ENCODE measurements at regions not wholly inside any gene's neighbourhood (a gene's known extent, or its start where the extent isn't known, plus 50 kb on each side); places are given as distances from the start of the nearest gene placed in this dataset.
"Not testable (repeated sequence)": the region's sequence is repeated elsewhere in the genome, so short reads cannot be mapped to it uniquely, and the experiment has no call there.

DNA sequence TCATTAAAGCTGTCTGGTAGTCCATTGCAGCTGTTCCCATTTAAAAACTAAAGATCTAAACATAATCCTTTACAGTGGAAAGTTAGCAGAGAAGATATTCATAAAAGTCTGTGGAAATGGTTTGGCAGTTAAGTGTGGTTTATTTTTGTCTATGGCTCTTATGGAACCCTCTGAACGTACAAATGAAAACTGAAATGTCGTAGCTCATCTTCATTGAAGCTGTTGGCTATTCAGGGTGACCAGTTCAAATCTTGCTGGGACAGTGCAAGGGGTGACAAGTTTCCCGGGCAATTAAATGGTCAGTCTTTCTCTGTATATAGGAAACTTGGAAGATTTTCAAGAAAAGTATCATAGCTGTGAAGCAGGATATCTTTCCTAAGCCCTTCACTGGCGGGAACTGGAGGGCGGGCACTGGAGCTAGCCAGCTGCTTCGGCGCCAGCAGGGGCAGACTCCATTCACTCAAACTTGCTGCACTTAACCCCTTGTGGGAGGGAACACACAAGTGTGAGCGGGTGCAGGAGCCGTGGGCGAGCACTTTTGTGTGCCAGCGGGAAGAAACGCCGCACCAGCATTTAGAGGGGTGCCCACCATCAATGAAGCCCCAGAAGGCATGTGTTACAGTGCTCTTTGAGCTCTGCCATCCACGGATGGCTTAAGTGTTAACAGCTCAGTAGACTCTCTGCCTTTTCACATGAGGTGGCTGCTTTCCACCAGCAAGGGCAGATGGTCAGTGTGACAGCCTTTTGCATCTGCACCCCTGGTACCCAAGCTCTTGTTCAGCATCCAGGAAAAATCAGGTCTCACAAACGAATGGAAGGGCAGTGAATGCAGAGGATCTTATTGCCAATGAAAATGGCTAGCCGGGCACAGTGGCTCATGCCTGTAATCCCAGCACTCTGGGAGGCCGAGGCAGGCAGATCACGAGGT, 232.1 kb upstream of the KAZN start:
- DNase-seq, result no peak

DNA sequence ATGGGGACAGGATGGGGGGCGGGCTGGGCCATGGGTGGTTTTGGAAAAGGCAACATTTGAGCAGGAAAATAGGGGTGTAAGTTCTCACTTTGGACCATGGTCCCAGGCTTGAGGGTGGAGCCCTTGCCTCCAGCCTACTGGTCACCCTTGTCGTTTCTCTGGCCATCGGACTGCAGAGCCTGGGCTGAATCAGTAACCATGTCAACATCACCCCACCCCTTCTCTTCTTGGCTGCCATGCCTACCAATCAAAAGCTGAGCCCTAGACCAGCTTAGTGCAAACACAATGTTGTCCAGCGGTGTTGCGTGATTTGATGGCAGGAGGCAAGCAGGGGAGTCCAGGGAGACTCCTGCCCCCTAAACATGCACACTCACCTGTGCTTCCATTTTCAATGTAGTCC, 231.0 kb upstream of the KAZN start:
- no peak for DNase-seq

- no peak for DNase-seq
Observed at GRCh38 chr1:14369526-14370213, 228.8 kb upstream of the KAZN start.

DNA sequence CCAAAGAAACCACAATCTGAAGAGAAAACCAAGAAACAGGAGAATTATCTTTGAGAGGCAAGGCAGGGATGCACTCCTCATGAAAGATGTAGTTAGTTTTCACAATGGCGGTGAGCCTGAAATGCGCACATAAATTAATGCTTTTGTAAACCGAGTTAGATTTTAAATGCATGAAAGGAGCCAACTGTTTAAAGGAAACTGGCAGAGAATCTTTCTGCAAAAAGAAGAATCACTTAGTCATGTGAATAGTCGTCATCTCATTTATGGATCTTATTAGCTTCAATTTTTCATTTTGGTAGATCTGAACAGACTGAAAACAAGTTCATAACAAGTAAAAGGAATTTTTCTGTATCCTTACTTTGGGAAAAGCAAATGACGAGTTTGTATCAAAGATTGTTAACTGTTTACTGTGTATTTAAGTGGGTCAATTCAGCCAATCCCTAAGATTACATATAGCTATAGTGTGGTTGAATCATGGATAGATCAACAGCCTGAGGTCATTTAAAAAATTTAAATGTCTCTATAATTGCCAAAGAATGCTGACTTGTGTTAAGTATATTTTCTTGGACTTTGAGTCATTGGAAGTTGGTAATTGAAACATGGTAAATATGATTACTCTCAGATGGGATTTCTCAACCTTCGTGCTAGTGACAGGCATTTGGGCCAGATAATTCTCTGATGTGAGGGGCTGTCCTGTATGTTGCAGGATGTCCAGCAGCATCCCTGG, 226.6 kb upstream of the KAZN start:
- no peak for DNase-seq

DNA sequence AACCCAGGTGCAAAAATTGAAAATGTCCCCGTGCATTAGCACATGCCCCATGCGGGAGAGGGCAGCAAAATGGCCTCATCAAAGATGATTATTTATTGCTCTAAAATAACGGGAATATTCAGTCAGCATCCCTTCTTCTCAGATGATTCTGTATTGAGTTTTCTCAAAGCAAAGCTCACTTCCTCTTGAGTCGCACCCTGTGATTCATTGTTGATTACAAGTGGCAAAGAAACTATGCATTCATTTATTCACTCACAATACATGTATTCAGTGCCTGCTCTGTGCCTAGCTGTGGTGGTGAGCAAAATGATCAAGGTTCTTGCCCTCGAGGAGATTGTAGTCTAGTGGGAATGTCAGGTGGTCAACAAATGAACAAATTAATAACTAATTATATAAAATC, 226.0 kb upstream of the KAZN start:
- no peak for DNase-seq

DNA sequence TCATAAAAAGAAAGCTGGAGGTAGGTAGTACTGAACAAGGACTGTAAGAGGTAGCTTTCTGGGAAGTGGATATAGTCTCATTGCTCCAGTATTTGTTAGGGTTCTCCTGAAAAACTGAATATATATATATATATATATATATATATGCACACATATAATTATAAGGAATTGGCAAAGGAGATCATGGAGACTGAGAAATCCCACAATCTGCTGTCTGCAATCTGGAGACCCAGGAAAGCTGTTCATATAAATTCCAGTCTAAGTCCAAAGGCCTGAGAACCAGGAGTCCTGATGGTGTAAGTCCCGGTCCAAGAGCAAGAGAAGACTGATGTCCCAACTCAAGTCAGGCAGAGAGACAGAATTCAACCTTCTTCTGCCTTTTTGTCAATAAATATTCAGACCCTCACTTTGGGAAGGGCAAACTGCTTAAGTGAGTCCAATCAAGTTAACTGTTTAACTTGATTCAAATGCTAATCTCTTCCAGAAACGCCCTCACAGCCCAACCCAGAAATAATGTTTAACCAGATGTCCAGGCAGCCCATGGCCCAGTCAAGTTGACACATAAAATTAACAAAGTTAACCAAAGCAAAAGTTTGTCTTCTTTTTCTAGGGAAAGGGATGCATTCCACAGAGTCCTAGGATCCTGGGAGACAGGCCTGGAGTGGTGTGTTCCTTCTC, 225.3 kb upstream of the KAZN start:
- no peak for DNase-seq

- DNase-seq, result no peak
Observed at GRCh38 chr1:14375226-14375625, 223.3 kb upstream of the KAZN start.

GRCh38 chr1:14377386-14377785, 221.1 kb upstream of the KAZN start:
- DNase-seq, result no peak

DNA sequence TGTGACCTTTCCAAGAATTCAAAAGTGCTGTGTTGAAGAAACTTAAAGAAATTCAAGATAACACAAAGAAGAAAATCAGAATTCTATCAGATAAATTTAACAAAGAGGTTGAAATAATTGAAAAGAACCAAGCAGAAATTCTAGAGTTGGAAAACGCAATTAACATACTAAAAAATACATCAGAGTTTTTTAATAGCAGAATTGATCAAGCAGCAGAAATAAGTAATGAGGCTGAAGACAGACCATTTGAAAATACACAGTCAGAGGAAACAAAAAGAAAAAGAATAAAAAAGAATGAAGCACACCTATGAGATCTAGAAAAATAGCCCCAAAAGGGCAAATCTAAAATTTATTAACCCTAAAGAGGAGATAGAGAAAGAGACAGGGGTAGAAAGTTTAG, 218.1 kb upstream of the KAZN start:
- DNase-seq, result no peak

DNA sequence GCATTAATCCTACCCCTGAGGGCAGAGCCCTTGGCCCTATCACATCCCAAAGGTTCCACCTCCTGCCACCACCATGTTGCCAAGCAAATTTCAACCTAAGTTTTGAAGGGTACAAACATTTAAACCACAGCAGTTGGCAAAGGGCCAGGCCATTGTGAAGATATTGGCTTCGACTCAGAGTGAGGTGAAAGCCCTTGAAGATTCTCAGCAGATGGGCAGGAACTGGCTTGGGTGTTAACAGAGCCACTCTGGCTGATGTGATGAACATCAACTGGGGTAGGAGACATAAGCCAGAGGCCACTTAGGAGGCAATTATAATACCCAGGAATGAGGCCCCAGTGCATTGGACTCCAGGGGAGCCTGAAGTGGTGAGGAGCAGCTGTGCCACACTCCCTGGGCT, 207.7 kb upstream of the KAZN start:
- no peak for DNase-seq

DNA sequence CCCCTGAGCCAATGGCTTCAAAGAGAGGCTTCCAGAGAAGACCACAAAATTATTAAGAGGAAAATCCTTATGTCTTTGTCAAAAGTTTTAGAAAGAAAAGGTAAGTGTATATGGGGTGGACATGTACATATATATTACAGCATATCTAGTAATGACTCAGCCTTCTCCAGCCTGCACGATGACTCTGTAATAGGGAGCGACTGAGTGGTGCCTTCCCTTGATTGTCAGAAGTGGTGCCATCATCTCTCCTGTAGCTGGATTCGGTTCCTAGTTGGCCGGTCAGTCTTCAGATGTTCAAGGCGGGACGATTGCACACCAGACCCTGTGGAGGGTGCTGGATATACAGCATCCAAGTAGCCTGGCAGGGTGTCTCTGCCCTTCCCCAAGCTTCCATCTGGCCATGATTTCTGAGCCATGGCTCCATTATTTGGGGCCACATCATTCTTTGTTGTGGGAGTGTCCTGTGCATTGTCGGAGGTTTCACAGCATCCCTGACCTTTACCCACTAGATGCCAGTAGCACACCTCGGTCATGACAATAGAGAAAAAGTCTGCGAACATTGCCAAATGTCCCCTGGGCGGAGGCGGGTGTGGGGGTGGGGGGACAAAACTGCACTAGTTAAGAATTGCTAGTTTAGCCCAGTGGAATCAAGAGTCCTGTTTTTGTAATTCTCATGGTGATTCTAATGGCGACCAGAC, 206.2 kb upstream of the KAZN start:
- no peak for DNase-seq

DNA sequence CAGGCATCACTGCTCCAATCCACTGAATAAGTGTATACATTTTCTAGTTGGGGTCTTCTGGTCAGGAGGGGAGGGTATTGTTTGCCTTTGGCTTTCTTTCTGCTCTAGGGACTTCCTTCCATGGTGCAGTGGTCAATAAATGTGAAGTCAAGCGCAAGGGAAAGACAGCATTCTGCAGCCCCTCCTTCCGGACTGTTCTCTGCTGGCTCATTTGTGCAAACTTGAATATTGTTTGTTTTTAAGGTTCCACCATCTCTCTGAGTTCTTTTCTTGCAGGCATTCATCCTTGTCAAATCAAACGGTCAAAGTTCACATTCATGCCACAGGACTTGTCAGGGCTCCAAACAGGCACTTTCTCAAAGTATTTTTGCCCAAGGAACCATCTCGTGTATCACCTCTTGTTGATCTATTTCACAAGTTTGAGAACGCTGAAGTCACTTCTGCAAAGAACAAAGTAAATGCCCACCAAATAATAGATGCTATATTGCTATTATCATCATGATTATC, 205.6 kb upstream of the KAZN start:
- no peak for DNase-seq

GRCh38 chr1:14396100-14396499, 202.4 kb upstream of the KAZN start:
- DNase-seq, result no peak

DNA sequence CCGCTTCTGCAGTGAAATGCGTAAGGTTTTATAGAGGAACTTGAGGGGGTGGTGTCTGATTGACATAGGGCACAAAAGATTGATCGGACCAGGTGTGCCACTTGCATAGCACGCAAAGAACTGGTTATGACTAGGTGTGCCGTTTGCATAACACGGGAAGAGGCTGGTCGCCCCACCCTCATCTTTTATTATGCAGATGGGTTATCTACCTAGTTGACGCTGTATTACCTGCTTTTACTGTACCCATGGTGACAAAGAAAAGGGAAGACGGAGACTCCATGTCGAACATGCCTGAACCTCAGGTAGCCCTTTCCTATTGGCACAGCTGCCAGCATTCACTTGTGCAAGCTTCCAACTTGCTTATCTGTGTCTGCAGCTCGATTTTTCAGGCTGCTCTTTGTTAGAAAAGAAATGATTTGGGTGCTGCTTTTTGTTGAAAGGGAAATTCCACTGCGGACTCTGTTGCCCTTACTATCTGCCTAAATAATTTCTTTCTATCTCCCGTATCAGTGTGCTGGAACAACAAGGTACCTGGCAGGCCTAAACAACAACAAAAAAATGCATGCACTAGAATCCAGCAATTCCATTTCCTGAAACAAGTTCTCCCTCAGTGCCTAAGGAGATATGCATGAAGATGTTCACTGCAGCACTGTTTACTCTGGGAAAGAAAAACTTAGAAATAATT, 194.4 kb upstream of the KAZN start:
- no peak for DNase-seq

GRCh38 chr1:14404862-14405301, 193.6 kb upstream of the KAZN start:
- no peak for DNase-seq

GRCh38 chr1:14412235-14412634, 186.2 kb upstream of the KAZN start:
- DNase-seq, result no peak

DNA sequence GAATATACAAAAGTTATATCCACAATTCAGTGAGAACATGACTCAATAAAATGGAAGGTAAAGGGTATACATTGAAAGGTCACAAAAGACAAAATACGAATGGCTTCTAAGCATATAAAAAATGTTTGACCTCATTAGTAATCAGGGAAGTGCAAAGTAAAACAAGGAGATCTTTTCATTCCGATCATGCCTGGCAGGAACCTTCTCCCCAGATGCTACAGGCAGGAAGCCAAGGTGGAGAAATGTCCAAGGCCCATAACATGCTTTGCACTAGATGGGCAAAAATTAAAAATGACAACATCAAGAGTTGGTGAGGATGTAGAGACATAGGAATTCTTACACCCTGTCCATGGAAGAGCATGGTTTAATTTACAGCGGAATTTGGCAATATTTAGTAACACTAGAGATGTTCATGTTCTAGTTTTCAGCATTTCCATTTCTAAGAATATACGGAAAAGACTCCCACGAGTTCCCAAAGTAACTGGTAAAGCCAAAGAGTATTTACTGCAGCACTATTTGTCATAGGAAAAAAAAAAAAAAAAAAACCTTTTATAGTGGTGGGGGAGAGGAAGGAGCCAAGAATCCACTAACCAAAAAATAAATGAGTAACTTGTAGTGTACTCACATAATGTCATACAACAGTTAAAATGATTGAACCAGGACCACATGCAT, 184.5 kb upstream of the KAZN start:
- DNase-seq, result no peak

- DNase-seq, result no peak
Observed at GRCh38 chr1:14415396-14415795, 183.1 kb upstream of the KAZN start.

- not testable (repeated sequence) for DNase-seq
Observed at GRCh38 chr1:14419778-14420218, 178.7 kb upstream of the KAZN start.

DNA sequence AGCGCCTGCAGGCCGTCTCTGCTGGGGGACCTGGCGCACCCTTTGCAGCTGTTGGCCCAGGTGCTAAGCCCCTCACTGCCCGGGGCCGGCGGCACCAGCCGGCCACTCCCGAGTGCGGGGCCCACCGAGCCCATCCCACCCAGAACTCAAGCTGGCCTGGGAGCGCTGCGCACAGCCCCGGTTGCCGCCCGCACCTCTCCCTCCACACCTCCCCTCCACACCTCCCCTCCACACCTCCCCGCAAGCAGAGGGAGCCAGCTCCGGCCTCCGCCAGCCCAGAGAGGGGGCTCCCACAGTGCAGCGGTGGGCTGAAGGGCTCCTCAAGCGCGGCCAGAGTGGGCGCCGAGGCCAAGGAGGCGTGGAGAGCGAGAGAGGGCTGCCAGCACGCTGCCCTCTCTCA, 177.8 kb upstream of the KAZN start:
- no peak for DNase-seq

Measured in activated T-cell treated with anti-CD3 and anti-CD28 coated beads for 4 hours (primary cell).